ENCODE measurements at regions not wholly inside any gene's neighbourhood (a gene's known extent, or its start where the extent isn't known, plus 50 kb on each side); places are given as distances from the start of the nearest gene placed in this dataset.

- ATAC-seq (ENCODE audit: low read depth), result no peak
- H3K27me3 Mint-ChIP-seq, result peaks cover 5% of the 10 kb centered on the region
- no peaks in the 10 kb centered on the region for H3K36me3 Mint-ChIP-seq
- no peak overlapping the region for H3K27ac Mint-ChIP-seq
- no peak for DNase-seq
- H3K4me3 Mint-ChIP-seq, result no peak overlapping the region
- H3K4me1 Mint-ChIP-seq, result no peaks in the 10 kb centered on the region
- H3K9me3 Mint-ChIP-seq, result no peaks in the 10 kb centered on the region
- POLR2A ChIA-PET, result no interaction called here
These were observed 209.9 kb upstream of the CSF3R start for GRCh38 chr1:36692465-36693160.

GRCh38 chr1:36691374-36691773 is 208.7 kb upstream of the CSF3R start:
- H3K27me3 Mint-ChIP-seq, result peaks cover 7% of the 10 kb centered on the region
- no peaks in the 10 kb centered on the region for H3K4me1 Mint-ChIP-seq
- no peaks in the 10 kb centered on the region for H3K9me3 Mint-ChIP-seq

DNA sequence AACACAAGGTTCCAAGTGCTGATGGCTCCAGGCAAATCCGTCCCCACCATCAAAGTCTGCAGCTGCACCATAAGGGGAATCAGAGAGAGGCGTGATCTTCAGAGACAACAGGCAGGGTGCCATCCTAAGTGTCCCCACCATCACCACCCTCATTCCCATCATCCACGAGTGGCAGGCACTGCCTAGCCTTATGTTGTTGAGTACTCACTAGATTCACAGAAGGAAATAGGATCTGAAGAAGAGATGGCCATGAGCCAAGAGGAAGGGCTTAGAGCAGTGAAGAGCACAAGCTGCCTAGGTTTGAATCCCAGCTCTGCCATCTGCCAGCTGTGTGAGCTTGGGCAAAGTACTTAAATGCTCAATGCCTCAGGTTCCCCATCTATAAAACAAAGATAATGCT is 207.3 kb upstream of the CSF3R start:
- H3K27me3 Mint-ChIP-seq, result peaks cover 5% of the 10 kb centered on the region
- no peaks in the 10 kb centered on the region for H3K36me3 Mint-ChIP-seq
- POLR2A ChIA-PET, result no interaction called here
- H3K4me1 Mint-ChIP-seq, result no peaks in the 10 kb centered on the region
- ATAC-seq (ENCODE audit: low read depth) (no peak), DNase-seq (no peak)
- no peak overlapping the region for H3K4me3 Mint-ChIP-seq
- no peaks in the 10 kb centered on the region for H3K9me3 Mint-ChIP-seq
- no peak overlapping the region for H3K27ac Mint-ChIP-seq

More at GRCh38 chr1:36691374-36691773, 208.7 kb upstream of the CSF3R start:
- Mint-ChIP-seq H3K36me3 (no peaks in the 10 kb centered on the region), H3K4me3 (no peak overlapping the region), H3K27ac (no peak overlapping the region)
- POLR2A ChIA-PET, result no interaction called here
- ATAC-seq (ENCODE audit: low read depth), result no peak
- no peak for DNase-seq

- Mint-ChIP-seq H3K4me1 (no peaks in the 10 kb centered on the region), H3K27ac (no peak overlapping the region), H3K4me3 (no peak overlapping the region), H3K9me3 (no peaks in the 10 kb centered on the region), H3K27me3 (peaks cover 5% of the 10 kb centered on the region), H3K36me3 (no peaks in the 10 kb centered on the region)
- POLR2A ChIA-PET, result no interaction called here
- no peak for DNase-seq
- ATAC-seq (ENCODE audit: low read depth), result no peak
These were observed 204.6 kb upstream of the CSF3R start for GRCh38 chr1:36687312-36687711.

GRCh38 chr1:36675931-36676562 is 193.3 kb upstream of the CSF3R start:
- ATAC-seq (ENCODE audit: low read depth) (no peak), DNase-seq (no peak)
- Mint-ChIP-seq H3K36me3 (no peaks in the 10 kb centered on the region), H3K4me3 (no peak overlapping the region), H3K27ac (no peak overlapping the region), H3K27me3 (peaks cover 18% of the 10 kb centered on the region), H3K9me3 (no peaks in the 10 kb centered on the region), H3K4me1 (no peaks in the 10 kb centered on the region)
- POLR2A ChIA-PET, result no interaction called here

- Mint-ChIP-seq H3K9me3 (no peaks in the 10 kb centered on the region), H3K36me3 (no peaks in the 10 kb centered on the region), H3K27ac (no peak overlapping the region), H3K4me1 (no peaks in the 10 kb centered on the region), H3K4me3 (no peak overlapping the region), H3K27me3 (peaks cover 16% of the 10 kb centered on the region)
- ATAC-seq (ENCODE audit: low read depth) (no peak), DNase-seq (no peak)
- POLR2A ChIA-PET, result interaction anchor here (0.5 kb wide), 1 partner anchor 873 kb away, joined by 3 read pairs; no protein-coding TSS in a partner anchor
These were observed 192.4 kb upstream of the CSF3R start for GRCh38 chr1:36675106-36675505.

- Mint-ChIP-seq H3K27ac (no peak overlapping the region), H3K9me3 (no peaks in the 10 kb centered on the region), H3K4me1 (no peaks in the 10 kb centered on the region), H3K27me3 (peaks cover 17% of the 10 kb centered on the region), H3K36me3 (no peaks in the 10 kb centered on the region), H3K4me3 (no peak overlapping the region)
- DNase-seq, result no peak
- ATAC-seq (ENCODE audit: low read depth), result no peak
- POLR2A ChIA-PET, result no interaction called here
These were observed 190.5 kb upstream of the CSF3R start for GRCh38 chr1:36673202-36673601.

DNA sequence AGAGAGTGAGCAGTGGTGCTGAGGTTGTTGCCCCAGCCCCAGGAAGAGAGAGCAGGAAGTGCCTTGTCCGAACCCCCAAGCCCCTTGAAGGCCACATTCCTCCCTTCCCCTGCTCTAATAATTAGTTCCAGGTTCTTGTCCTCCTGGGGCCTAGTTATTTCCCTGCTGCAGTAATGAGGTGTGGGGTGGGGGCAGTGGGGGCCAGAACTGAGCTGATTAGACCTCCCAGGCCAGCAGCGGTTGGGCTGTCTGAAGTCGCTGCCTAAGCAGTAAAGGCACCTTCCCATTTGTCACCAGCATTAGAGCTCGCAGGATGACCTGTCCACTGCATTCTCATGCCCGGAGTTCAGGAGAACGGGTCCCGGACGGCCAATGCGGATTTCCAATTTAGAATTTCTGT is 186.5 kb upstream of the CSF3R start:
- ATAC-seq (ENCODE audit: low read depth) (no peak), DNase-seq (no peak)
- Mint-ChIP-seq H3K4me1 (peaks cover 3% of the 10 kb centered on the region), H3K9me3 (no peaks in the 10 kb centered on the region), H3K4me3 (no peak overlapping the region), H3K36me3 (no peaks in the 10 kb centered on the region), H3K27me3 (peaks cover 13% of the 10 kb centered on the region), H3K27ac (no peak overlapping the region)
- POLR2A ChIA-PET, result no interaction called here

GRCh38 chr1:36667836-36668235 is 185.1 kb upstream of the CSF3R start:
- no peaks in the 10 kb centered on the region for H3K36me3 Mint-ChIP-seq
- peaks cover 16% of the 10 kb centered on the region for H3K27me3 Mint-ChIP-seq
- H3K4me3 Mint-ChIP-seq, result no peak overlapping the region
- no peaks in the 10 kb centered on the region for H3K9me3 Mint-ChIP-seq
- peaks cover 3% of the 10 kb centered on the region for H3K4me1 Mint-ChIP-seq
- POLR2A ChIA-PET, result no interaction called here
- ATAC-seq (ENCODE audit: low read depth) (no peak), DNase-seq (no peak)
- no peak overlapping the region for H3K27ac Mint-ChIP-seq

DNA sequence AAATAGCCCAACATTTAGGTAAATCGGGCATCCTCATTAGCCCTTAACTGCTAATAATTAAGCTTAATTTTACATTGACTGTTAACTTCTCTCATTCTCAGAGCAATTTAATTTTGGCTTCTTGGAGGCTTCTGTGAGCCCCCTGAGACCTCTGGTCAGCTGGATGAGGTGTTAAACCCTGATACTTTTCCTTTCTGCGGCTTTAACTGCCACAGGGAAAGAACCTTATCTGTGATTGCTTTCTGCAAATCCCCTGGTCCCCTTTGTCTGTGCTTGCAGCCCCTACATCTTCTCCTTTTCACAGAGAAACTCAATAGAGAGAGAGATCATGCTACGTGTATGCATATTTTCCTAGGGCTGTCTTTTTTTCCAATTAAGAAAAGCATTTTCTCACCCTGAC is 184.5 kb upstream of the CSF3R start:
- DNase-seq (no peak), ATAC-seq (ENCODE audit: low read depth) (no peak)
- Mint-ChIP-seq H3K9me3 (no peaks in the 10 kb centered on the region), H3K4me3 (no peak overlapping the region), H3K27ac (no peak overlapping the region), H3K27me3 (peaks cover 16% of the 10 kb centered on the region), H3K36me3 (no peaks in the 10 kb centered on the region), H3K4me1 (peaks cover 3% of the 10 kb centered on the region)
- POLR2A ChIA-PET, result no interaction called here

DNA sequence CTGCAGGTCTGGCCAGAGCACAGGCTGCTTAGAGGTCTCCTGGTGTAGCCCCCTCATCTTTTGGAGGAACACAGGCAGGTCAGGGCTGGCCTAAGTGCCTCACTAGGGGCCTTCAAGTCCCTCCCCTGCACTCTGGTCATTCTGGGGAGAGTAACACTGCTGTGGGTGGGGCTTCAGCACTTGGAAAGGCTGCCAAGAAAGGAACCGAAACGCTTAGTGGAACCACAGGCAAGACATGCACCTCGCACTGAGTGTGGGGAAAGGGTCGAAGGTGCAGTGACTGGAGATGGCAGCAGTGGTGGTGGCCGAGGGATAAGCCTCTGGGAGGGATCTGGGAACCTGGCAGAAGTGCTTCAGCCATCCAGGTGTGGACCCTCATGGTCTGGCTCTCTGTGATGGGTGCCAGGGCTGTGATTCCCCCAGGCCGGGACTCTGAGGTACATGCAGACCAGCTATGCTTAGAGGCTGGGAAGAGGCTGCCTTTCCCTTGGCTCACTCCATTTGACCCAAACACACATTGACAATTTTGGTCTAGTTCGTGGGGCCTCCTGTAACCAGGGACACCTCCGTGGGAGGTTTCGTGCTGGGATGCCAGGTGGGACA is 182.9 kb upstream of the CSF3R start:
- Mint-ChIP-seq H3K27me3 (peaks cover 18% of the 10 kb centered on the region), H3K36me3 (no peaks in the 10 kb centered on the region), H3K4me3 (no peak overlapping the region), H3K4me1 (peaks cover 3% of the 10 kb centered on the region), H3K9me3 (no peaks in the 10 kb centered on the region), H3K27ac (no peak overlapping the region)
- ATAC-seq (ENCODE audit: low read depth), result no peak
- POLR2A ChIA-PET, result no interaction called here
- no peak for DNase-seq

GRCh38 chr1:36664571-36665287 is 182.0 kb upstream of the CSF3R start:
- ATAC-seq (ENCODE audit: low read depth), result no peak
- no peaks in the 10 kb centered on the region for H3K9me3 Mint-ChIP-seq
- no peaks in the 10 kb centered on the region for H3K36me3 Mint-ChIP-seq
- peaks cover 3% of the 10 kb centered on the region for H3K4me1 Mint-ChIP-seq
- no peak overlapping the region for H3K4me3 Mint-ChIP-seq
- POLR2A ChIA-PET, result no interaction called here
- H3K27me3 Mint-ChIP-seq, result peaks cover 16% of the 10 kb centered on the region
- H3K27ac Mint-ChIP-seq, result no peak overlapping the region
- no peak for DNase-seq

DNA sequence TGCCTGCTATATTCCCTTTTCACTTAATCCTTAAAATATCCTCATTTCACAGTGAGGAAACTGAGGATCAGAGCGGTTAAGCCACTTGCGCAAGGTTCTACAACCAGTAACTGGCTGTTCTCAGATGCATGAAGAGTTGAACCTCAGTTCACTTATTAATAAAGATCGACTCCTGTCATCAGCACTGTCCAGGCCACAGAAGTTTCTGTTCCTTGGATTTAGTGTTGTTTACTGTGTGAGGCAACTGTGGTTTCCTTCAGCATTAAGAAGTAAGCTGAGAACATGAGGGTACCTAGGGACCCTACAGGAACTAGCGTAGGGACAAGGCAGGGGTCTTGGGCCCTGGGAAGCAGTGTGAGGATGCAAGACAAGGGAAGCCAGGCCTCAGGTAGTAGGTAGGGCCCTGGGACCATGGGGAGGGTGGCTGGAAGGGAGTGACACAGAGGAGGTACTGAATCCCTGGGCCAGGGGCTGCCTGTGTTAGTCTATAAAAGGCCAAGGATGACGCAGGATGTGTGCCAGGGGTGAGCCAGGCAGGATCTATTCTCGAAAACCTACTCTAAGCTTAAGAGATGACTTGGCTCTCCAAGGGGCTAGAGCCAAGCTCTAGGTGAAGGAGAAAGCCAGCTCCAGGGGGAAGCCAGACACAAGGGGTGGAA is 181.2 kb upstream of the CSF3R start:
- H3K4me1 Mint-ChIP-seq, result peaks cover 3% of the 10 kb centered on the region

More for the DNA sequence above, 181.2 kb upstream of the CSF3R start:
- Mint-ChIP-seq H3K36me3 (no peaks in the 10 kb centered on the region), H3K4me3 (no peak overlapping the region), H3K27me3 (peaks cover 15% of the 10 kb centered on the region), H3K27ac (no peak overlapping the region), H3K9me3 (no peaks in the 10 kb centered on the region)
- POLR2A ChIA-PET, result no interaction called here
- no peak for DNase-seq
- no peak for ATAC-seq (ENCODE audit: low read depth)
